ENCODE measurements at regions not wholly inside any gene's neighbourhood (a gene's known extent, or its start where the extent isn't known, plus 50 kb on each side); places are given as distances from the start of the nearest gene placed in this dataset.

DNA sequence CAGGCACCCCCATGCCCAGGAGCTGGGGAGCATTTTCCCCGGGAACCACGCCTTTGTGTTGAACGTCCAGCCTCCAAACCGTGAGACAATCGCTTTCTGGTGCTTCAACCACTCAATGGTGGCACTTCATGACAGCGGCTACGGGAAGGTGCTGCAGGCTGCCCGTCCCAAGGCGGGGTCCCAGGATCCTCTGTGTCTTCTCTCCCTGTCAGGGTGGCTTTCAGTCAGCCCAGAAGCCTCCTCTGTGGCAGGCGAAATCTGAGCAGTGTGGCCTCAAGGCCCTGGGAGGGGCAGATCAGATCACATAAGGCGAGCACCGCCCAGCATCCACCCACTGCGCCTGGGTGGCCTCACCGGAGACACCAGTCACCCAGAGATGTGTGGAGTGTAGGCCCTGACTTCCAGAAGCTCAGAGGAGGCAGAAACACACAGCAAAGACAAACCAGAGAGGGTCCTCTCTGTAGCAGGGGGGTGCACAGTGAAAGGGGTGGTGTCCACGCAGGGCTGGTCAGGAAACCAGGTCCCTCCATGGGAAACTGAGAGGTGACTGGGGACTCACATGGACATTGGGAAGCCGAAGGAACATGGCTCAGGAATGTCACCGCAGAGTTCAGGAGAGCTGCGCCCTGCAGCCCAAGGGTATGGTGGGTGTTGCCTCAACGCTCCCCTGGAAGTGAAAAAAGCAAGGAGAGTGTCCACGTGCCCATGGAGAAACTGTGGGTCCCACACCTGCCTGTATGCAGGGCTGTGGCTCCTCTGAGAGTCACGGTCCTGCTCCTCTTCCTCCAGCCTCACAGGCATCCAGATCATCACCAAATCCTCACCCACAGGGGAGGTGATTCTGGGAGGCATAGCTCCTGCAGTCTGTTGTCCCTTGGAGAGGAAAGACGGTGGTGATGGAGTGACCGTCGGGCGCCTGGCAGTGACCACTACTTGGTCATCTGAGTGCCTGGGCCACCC is 1420.7 kb downstream of the TBC1D22A start:
- TF ChIP-seq, protein P1, sequence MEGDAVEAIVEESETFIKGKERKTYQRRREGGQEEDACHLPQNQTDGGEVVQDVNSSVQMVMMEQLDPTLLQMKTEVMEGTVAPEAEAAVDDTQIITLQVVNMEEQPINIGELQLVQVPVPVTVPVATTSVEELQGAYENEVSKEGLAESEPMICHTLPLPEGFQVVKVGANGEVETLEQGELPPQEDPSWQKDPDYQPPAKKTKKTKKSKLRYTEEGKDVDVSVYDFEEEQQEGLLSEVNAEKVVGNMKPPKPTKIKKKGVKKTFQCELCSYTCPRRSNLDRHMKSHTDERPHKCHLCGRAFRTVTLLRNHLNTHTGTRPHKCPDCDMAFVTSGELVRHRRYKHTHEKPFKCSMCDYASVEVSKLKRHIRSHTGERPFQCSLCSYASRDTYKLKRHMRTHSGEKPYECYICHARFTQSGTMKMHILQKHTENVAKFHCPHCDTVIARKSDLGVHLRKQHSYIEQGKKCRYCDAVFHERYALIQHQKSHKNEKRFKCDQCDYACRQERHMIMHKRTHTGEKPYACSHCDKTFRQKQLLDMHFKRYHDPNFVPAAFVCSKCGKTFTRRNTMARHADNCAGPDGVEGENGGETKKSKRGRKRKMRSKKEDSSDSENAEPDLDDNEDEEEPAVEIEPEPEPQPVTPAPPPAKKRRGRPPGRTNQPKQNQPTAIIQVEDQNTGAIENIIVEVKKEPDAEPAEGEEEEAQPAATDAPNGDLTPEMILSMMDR (IDR thresholded peaks at IDR 0.05; ENCODE audit: low read length) = no peak
- TF ChIP-seq EZH2phosphoT487 (IDR thresholded peaks at IDR 0.05; ENCODE audit: low read length) (no peak), EZH2 (optimal IDR thresholded peaks at IDR 0.05; ENCODE audit: low read depth, low read length) (no peak)

Measured in MM.1S (cell line).